Endothelial cell of umbilical vein (primary cell): ENCODE measurements at regions not wholly inside any gene's neighbourhood (a gene's known extent, or its start where the extent isn't known, plus 50 kb on each side); places are given as distances from the start of the nearest gene placed in this dataset.

Experiments
- CTCF ChIP-seq, 2 donors: IDR thresholded peaks; 1 replicate in 1 of 2; 2 replicates in 1 of 2; pipeline ENCODE4 v1.5.1; 2011; ENCODE audit warnings: low read length in 2 of 2, mild to moderate bottlenecking in 2 of 2, moderate library complexity in 2 of 2, control low read depth in 1 of 2, inconsistent platforms in 1 of 2, low read depth in 1 of 2; ENCODE audit not compliant: insufficient read depth in 1 of 2; ENCODE audit errors: extremely low read depth in 1 of 2
- EZH2 ChIP-seq: IDR thresholded peaks from 2 replicates; pipeline ENCODE4 v1.6.1; 2012; ENCODE audit warnings: borderline replicate concordance, low read depth, mild to moderate bottlenecking, moderate library complexity, low read length, inconsistent platforms; ENCODE audit not compliant: severe bottlenecking
- FOS ChIP-seq: IDR thresholded peaks from 2 replicates; pipeline ENCODE4 v1.6.1; 2011; ENCODE audit warnings: mild to moderate bottlenecking, low read length, moderate library complexity, borderline replicate concordance; ENCODE audit not compliant: insufficient read depth
- MAX ChIP-seq: IDR thresholded peaks from 2 replicates; pipeline ENCODE4 v1.6.1; 2011; ENCODE audit not compliant: insufficient read depth, insufficient read length
- MYC ChIP-seq: IDR thresholded peaks from one replicate; pipeline ENCODE4 v1.6.1; 2011; ENCODE audit warnings: mild to moderate bottlenecking, low read depth, low read length
- POLR2A ChIP-seq: IDR thresholded peaks from 2 replicates; pipeline ENCODE4 v1.6.1; 2012; ENCODE audit warnings: low read depth, mild to moderate bottlenecking, control low read depth, low read length
- POLR2AphosphoS5 ChIP-seq: IDR thresholded peaks from 2 replicates; pipeline ENCODE4 v1.6.1; 2012; ENCODE audit warnings: low read depth, mild to moderate bottlenecking, control low read depth, low read length, moderate library complexity; ENCODE audit not compliant: insufficient read depth

- TF ChIP-seq EZH2 (no peak), CTCF (IDR thresholded peaks at IDR 0.05; ENCODE audit: extremely low read depth in 1 of 2, insufficient read depth in 1 of 2, low read depth in 1 of 2, low read length in 2 of 2) (no peak), FOS (no peak), POLR2AphosphoS5 (no peak), POLR2A (no peak), MAX (no peak), MYC (no peak)
These were observed 756.4 kb upstream of the ID2 start for GRCh38 chr2:7925506-7925905.
